HG02642 (cell line): ENCODE measurements at regions not wholly inside any gene's neighbourhood (a gene's known extent, or its start where the extent isn't known, plus 50 kb on each side); places are given as distances from the start of the nearest gene placed in this dataset.
A peak's percentile ranks its signal among the peaks of the same experiment; 100 is the strongest.

Experiments used
- ATAC-seq: cut with Tn5 transposase; IDR thresholded peaks from one replicate; pipeline ENCODE4 v1.9.1; 2021; ENCODE audit warnings: mild to moderate bottlenecking; ENCODE audit not compliant: unreplicated experiment, poor library complexity

DNA sequence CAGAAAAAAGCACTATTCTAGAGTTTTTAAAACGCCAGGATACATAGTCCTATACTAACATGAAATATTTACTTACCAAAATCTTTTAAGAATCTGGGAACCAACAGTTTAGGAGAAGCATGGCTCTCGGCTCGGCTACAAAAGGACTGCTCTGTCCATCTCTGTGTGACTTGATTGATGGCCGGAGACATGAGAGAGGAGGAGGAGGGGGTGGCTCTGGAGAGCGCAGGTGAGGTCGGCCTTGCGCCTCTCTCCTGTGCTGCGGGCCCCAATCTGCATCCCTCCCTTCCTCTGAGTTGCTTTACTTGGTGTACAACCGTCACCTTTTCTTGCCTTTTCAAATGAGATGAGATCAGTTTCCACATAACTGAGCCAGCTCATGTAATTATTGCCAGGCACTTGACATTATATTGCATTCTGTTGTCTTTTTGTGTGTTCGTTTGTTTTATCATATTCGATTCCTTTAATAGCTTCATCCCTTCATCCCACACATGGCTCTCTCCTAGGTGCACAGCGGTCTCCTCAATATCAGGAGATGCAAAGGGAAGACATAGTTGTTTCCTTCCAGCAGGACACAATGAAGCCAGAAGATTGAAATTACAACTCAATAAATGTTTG is 87.8 kb upstream of the KLF6 start:
- ATAC-seq, result no peak

DNA sequence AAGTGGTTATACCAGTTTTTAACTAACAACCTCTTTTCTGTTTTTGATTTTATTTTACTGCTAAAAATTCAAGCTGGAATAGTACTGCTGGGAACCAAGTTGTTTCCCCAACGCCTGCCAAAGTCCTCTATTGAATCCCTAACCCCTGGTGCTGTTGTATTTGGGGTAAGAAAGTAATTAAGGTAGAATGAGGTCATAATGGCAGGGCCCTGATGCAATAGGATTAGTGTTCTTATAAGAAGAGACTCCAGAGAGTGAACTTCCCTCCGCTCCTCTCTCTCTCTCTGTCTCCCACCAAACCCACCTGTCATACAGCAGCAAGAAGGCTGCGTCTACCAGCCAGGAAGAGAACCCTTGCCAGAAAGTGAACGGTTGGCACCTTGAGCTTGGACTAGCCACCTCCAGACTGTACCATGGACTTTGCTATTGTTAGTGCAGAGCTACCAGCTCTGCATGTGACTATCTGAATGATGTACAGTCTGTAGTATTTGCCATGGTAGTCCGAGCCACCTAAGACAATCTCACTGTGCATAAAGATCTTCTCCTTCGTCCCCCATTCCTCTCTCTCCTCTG is 86.5 kb upstream of the KLF6 start:
- ATAC-seq, result no peak

DNA sequence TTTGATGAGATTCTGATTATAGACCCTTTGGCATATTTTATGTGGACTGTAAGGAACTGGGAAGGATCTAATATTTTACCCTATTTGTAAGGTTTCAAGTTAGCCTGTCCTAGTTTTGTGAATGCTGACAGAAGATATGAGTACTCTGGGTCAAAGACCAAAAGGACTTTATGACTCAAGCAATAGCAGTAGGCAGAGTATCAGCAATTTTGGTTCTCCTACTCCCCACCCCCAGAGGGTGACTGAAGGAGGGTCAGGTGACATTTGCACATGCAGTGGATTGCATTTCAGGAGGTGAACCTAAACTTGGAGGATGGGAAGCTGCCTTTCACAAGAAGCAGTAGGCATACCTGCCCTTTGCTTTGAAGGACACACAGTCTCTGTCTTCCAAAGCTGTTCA is 84.0 kb upstream of the KLF6 start:
- ATAC-seq, result no peak

DNA sequence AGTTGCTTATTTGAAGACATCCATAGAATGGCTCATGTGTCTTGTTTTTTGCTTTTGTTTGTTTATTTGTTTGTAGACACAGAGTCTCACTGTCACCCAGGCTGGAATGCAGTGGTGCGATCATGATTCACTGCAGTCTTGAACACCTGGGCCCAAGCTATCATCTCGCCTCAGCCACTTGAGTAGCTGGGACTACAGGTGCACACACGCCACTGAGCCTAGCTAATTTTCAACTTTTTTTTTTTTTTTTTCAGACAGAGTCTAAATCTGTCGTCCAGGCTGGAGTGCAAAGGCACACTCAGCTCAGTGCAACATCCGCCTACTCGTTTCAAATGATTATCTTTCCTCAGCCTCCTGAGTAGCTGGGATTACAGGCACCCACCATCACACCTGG is 83.3 kb upstream of the KLF6 start:
- peak; percentile 54 for ATAC-seq

DNA sequence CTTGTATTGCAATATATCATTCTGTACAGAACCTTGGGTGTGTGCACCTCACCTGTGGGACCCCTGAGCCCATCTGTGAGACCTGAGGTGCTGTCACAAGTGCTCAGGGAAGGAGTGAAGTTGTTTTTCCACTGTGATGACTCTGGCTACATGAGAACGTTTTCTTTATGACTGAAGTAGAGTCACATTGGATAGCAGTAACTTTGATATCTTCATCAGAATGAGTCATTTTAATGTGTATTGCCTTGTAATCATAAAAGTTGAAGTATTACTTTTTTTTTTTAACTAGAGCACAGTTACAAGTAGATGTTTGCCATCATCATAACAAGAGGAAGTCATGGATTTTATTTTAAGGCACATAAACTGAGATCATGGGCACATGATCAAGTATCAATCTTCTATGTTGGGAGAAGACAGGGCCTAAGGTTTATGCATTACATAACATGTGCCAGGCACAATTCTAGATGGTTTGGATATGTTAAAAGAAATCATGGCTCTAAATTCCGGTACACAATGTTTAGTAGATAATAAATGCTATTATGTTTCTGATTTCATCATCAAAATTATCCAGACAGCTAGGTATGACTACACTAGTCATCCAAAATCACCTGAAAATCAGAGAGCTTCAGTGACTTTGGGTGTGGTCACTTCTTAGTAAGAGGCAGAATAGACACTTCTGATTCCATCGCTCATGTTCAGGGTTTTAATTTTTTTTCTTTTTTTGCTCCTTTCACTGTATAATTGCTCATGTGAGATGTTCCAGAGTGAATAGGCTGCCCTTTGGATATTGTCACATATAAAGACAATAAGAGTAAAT is 82.7 kb upstream of the KLF6 start:
- no peak for ATAC-seq

DNA sequence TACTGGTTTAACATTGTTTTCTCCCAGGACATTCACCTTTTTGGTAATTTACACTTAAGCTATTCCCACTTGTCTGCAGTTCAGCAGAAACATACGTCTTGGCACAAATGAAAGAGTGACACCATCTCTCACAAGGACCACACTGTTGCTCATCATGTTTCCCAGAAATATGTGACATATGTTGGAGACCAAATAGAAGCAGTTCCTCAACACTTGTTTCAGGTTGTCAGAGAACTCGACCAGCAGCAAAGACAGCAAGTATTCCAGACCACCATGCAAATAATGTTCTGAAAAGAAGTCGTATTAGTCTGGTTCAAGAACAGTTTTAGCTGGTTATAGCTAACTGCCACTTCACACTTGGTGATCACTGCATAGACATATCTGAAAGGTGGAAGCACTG is 81.3 kb upstream of the KLF6 start:
- ATAC-seq, result peak; percentile 36

DNA sequence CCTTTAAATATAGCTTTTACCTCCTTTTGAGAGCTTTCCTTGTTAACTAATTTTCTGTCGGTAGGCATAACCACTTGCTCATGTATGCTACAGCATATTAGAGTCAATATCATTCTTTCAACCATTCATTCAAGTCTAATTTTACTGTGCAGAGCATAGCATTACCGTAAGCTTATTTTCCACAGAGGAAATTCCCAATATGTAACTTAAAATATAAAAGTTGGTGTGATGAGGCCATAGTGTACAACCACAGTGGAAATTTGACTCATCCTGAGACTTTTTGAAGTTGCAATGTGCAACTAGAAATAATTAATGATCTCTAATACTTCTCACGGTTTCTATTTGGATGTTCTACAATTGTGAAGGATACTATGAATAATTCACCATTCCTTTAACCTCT is 80.6 kb upstream of the KLF6 start:
- no peak for ATAC-seq

DNA sequence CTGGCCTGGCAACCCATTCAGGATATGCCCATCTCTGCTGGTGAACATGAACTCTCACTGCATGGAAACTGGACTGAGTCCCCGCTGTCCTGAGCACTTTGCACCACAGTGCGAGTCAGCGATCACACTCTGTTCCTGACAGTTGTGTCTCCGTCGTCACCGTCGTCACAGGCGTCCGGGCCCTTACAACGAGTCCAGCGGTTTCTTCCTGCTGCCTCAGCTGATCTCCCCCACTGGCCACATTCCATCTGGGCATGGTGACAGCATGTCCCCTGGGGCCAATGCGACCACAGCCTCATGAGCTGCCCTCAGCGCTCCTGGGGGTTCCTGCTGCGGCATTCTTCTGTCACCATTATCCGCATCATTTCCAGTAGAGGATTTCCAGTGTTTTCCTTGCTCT is 76.8 kb upstream of the KLF6 start:
- ATAC-seq, result no peak

DNA sequence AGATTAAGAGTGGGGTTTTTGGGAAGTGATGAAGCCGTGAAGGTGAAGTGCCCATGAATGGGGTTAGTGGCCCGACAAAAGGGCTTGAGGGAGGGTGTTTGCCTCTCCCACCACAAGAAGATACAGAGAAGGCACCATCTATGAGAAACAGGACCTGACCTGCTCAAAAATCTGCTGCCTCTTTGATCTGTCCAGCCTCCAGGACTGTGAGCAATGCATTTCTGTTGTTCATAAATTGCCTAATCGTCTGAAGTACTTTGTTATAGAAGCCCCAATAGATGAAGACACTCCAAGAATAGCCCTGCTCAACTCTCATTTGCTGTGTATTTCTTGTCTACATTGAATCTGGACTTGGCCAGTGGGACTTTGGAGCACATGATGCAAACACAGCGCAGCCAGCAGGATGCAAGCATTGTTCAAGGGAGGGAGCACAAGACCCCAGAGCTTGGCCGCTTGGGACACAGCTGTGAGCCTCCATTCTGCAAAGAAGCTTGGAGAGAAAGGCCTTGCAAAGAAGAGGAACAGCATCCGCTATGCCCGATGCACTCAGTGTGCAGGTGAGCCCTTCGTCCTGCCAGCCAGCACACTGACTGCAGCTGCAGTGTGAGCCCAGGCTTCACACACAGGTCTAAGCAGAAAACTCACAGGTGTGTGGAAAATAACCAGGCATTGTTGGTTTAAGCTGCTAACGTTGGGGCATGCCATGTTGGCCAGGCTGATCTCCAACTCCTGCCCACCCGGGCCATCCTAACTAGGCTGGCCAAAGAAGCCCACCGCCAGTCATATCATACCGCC is 73.2 kb upstream of the KLF6 start:
- ATAC-seq, result no peak

DNA sequence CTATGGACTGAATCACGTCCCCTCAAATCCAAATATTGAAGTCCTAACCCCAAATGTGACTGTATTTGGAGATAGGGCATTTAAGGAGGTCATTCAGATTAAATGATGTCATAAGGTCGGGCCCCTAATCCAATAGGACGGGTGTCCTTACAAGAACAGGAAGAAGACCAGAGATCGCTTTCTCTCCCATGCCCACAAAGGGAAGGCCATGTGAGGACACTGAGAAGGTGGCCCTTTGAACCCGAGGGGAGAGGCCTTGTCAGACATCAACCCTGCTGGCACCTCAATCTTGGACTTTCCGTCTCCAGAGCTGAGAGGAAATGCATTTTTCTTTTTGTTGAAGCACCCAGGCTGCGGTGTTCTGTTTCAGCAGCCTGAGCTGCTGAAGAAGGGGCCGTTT is 72.3 kb upstream of the KLF6 start:
- ATAC-seq, result no peak

DNA sequence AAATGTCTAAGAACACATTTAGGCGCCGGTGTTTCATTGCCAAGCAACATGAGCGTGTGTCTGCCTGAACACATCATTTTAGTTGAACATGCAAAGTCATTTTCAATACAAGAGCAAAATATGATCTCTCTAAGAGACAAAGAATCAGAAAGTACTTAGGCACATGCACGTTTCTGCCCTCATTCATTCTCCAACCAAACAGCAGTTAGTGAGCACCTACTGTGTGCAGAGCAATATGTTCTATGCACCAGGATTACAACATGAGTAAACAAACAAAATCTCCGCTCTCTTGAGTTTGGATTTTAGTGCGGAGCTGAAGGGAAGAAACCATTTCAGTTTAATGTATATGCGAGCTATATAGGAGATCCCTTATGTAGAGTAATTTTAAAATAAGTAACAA is 71.6 kb upstream of the KLF6 start:
- no peak for ATAC-seq

DNA sequence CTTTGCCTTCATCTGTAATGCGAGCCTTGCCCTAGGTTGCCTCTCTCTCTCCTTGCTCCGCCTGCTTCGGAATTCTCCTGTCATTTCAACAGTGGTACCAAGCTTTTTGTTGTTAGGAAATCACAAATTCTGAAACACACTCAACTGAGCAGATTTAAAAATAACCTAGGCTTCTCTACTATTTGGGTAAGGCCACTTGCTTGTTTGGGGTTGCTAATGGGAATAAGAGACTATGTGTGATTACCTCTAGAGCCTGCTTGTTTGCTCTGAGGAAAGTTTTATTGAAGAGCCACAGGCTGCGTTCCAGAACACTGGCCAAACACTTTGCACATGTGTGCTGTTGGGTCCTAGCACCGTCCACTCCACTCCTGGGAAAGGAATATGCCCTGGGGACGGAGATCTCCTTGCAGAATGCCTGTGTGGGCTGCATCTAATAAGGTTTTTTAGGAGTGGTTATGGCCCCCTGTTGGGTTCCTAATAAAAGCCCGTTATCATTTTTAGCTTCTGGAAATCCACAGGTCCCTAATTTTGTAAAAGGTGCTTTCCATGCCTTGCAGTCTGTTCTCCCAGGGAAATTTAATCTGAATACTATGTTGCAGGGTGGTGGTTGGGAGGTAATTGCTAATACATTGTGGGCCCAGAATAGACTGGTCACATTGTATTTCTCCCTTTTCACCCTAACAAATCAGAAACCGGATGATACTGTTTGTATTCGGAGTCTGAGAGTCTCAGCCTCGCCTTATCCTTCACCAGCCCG is 68.7 kb upstream of the KLF6 start:
- no peak for ATAC-seq

DNA sequence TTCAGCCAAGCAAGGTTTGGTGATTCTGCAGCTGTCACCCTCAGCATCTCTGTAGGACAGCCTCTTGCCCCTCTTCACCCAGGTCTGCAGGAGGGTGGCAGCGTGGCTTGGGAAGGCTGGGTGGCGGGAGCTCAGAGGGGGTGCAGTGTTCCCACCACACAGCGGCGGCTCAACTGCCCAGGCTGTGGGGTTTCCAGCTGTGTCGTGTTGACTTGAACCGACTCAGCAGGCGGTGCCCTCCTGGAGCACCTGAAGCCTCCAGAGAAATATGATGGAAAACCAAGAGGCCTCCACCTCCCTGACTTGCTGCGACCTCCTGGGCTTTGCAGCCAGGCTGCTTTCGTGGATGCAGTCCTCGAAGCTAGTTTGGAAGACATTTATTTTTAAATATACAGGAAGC is 68.0 kb upstream of the KLF6 start:
- ATAC-seq, result no peak

DNA sequence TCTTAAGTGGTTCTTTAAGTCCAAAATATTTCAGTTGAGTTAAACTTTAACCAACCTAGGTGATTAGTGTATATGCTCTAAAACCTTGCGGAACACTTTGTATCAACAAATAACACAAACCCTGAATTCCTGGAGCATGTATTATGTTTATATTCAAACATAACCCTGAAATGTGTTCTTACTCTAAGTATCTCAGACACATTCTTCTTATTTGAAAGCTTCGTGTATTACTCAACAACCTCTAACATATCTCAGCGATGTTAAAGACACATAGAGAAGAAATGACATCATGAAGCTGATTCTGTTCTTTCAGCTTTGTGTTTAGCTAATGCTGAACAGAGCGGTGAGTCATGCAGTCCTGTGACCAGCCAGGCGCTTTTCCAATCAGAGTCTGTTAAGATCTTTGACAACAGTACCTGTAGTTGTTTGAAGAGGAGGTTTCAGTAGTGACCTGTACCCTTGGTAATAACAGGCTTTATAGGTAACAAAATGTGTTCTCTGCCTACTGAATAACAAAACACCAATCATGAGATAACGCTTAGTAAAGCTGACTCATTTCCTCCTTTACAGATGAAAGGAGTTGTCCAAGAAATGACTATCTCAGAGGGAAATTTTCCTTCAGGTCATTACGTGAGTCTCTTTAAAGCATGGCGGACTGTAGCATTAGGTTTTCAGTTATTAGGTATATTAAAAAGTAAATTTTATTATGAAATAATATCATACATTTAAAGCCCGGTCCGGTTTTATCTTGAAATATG is 67.3 kb upstream of the KLF6 start:
- peak; percentile 92 for ATAC-seq

DNA sequence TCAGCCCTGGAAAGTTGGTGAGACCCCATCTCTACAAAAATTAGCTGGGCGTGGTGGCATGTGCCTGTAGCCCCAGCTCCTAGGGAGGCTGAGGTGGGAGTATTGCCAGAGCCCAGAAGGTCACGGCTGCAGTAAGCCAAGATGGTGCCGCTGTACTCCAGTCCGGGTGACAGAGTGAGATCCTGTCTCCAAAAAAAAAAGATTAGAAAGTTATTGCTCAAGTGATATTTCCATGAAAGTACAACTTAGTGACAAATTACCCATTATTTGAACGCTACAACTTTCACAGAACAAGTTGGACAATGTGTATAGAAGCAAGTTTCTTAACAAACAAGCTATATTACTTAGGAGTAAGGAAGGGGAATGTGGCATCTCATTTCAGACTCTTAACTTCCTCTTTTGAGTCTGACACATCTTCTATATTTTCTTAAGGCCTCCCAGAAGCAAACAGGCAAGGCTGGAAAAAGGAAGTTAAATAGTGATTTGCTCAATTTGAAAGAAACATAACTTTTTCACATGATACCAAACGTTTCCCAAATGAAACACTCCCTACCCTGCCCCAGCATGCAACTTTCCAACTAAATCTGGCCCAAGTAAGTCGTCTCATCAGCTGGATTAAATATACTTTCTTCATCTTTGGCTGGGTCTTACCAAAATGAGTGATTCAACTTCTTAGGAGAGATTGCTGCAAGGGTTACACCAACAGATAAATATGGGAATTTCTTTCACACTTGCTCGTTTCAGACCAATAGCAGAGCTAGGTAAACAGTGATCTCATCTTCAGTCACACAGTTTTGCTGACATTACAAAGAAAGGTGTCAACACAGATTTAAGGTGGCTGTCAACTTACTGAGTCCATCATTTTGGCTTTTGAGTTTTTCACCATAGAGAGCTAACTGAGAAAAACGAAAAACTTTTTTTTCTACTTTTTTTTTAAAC is 66.3 kb upstream of the KLF6 start:
- no peak for ATAC-seq

DNA sequence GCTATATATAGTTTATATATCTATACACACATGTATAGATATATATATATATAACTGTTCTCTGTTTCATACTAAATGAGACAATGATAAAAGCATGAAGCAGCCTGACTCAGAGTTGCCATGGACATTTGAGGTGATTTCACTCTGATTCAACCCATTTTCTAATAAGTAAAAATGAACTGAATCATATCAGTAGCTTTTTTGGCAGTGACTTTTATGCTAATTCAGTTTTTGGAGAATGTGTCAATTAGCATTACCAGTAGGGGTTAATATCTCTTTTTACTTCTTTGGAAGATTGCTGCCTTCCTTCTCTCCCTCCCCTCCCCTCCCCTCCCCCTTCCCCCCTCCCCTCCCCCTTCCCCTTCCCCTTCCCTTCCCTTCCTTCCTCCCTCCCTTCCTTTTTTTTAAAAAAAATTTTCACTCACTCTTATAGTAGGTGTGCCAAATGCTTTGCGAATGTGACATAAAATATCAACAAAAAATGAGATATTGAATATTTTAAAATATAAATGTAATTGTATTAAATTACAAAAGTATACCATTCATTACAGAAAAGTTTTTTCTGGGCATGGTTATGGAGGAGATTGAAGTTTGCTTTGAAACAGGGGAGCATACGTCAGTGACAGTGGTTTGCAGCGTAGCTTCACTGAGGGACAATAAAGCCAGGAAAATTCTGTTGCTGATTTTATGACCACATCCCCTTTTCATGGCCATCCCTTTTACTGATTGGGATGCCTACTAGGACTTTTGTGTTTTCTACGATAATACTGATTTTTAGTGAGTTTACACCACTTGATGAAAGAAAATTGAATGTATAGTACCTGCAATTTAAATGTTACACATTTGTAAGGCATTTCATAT is 64.0 kb upstream of the KLF6 start:
- ATAC-seq, result no peak

DNA sequence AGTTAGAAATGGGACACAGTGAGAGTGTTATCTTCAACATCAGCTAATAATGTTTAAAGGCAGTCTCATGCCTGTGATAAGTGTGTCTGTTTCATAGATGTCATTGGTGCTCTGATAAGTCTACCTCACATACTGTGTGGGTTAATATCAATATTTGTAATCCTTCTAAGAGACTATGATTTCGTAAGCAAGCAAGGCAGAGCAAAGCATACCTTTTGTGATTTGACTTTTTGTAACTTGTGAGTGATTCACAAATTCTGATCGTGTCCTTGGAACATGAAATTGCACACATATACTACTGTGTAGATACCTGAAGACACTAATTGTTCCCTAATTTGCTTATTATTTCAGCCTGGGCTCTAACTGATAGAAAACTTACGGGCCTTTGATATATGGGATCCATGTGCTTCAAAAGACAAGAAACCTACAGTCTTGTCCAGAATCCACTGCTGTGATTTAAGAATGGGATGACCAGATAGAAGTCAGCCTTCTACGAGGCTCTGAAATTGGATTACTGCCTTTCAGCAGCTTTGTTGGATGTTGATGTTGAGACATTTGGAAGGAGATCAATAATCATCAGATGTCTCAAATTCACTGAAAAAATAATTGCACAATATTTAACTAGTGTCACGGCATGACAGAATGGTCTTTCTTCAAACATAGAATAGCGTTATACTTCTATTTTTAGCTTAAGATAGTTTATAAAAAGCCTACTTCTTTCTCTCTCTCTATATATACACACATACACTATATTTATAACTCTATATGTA is 63.2 kb upstream of the KLF6 start:
- ATAC-seq, result no peak
